ENCODE measurements at regions not wholly inside any gene's neighbourhood (a gene's known extent, or its start where the extent isn't known, plus 50 kb on each side); places are given as distances from the start of the nearest gene placed in this dataset.

DNA sequence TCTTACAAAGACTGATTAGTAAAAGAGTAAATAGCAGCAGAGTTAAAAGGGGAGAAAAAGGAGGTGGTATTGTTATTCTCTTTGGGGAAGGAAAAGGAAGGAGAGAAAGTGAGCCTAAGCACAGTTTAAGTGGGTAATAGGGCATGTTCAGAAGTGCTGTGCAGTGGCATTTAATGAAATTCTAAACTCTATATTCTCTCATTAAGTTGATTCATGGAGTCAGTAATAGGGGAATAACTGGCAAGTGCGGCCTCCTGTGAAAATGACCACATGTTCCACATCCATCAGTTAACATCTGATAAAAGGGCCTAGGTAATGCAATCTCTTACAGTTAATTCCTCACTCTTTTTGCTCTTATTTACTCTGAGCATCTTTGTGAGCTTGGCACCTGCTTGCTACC, 516.7 kb downstream of the JRKL start:
- H3K27ac Mint-ChIP-seq = no peak overlapping the region
- no peak overlapping the region for H3K4me3 Mint-ChIP-seq
- intact Hi-C loops (cut with micrococcal nuclease) = no loop called here
- no peak for ATAC-seq
- CTCF ChIA-PET = no interaction called here
- POLR2A ChIA-PET = no interaction called here
- no peaks in the 10 kb centered on the region for H3K36me3 Mint-ChIP-seq (ENCODE audit: low read depth)
- H3K27me3 Mint-ChIP-seq = no peaks in the 10 kb centered on the region
- DNase-seq = no peak
- TF ChIP-seq, protein P1, sequence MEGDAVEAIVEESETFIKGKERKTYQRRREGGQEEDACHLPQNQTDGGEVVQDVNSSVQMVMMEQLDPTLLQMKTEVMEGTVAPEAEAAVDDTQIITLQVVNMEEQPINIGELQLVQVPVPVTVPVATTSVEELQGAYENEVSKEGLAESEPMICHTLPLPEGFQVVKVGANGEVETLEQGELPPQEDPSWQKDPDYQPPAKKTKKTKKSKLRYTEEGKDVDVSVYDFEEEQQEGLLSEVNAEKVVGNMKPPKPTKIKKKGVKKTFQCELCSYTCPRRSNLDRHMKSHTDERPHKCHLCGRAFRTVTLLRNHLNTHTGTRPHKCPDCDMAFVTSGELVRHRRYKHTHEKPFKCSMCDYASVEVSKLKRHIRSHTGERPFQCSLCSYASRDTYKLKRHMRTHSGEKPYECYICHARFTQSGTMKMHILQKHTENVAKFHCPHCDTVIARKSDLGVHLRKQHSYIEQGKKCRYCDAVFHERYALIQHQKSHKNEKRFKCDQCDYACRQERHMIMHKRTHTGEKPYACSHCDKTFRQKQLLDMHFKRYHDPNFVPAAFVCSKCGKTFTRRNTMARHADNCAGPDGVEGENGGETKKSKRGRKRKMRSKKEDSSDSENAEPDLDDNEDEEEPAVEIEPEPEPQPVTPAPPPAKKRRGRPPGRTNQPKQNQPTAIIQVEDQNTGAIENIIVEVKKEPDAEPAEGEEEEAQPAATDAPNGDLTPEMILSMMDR (IDR thresholded peaks at IDR 0.05) = no peak
- H3K4me1 Mint-ChIP-seq (ENCODE audit: low read depth) = no peaks in the 10 kb centered on the region
- peaks cover 5% of the 10 kb centered on the region for H3K9me3 Mint-ChIP-seq

- Mint-ChIP-seq H3K4me1 (ENCODE audit: low read depth) (no peaks in the 10 kb centered on the region), H3K27ac (no peak overlapping the region), H3K9me3 (no peaks in the 10 kb centered on the region), H3K27me3 (no peaks in the 10 kb centered on the region), H3K36me3 (ENCODE audit: low read depth) (no peaks in the 10 kb centered on the region), H3K4me3 (no peak overlapping the region)
- TF ChIP-seq, protein P1 (IDR thresholded peaks at IDR 0.05) = no peak
- ATAC-seq = no peak
- POLR2A ChIA-PET = no interaction called here
- DNase-seq = no peak
- CTCF ChIA-PET = no interaction called here
- intact Hi-C loops (cut with micrococcal nuclease) = no loop called here
These were observed 536.0 kb downstream of the JRKL start for GRCh38 chr11:96925862-96926261.

GRCh38 chr11:96940227-96940626, 550.4 kb downstream of the JRKL start:
- Mint-ChIP-seq H3K36me3 (ENCODE audit: low read depth) (no peaks in the 10 kb centered on the region), H3K9me3 (no peaks in the 10 kb centered on the region), H3K4me3 (no peak overlapping the region), H3K27me3 (no peaks in the 10 kb centered on the region), H3K4me1 (ENCODE audit: low read depth) (no peaks in the 10 kb centered on the region), H3K27ac (no peak overlapping the region)
- ChIA-PET CTCF (no interaction called here), POLR2A (no interaction called here)
- no peak for DNase-seq
- intact Hi-C loops (cut with micrococcal nuclease) = no loop called here
- TF ChIP-seq, protein P1 (IDR thresholded peaks at IDR 0.05) = no peak
- ATAC-seq = no peak

DNA sequence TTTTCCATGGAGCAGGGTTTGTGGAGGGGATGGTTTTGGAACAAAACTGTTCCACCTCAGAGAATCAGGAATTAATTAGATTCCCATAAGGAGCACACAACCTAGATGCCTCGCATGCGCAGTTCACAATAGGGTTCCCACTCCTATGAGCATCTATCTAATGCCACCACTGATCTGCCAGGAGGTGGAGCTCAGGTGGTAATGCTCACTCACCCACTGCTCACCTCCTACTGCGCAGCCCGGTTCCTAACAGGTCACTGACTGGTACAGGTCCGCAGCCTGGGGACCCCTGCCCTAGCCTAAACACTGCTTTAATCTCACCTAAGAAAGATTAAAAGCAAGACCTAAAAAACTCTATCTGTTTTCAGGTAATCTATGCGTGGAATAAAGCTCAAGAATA, 553.0 kb downstream of the JRKL start:
- H3K4me3 Mint-ChIP-seq = no peak overlapping the region
- no peak for ATAC-seq
- ChIA-PET CTCF (no interaction called here), POLR2A (no interaction called here)
- H3K36me3 Mint-ChIP-seq (ENCODE audit: low read depth) = no peaks in the 10 kb centered on the region
- intact Hi-C loops (cut with micrococcal nuclease) = no loop called here
- no peaks in the 10 kb centered on the region for H3K27me3 Mint-ChIP-seq
- no peak overlapping the region for H3K27ac Mint-ChIP-seq
- H3K4me1 Mint-ChIP-seq (ENCODE audit: low read depth) = no peaks in the 10 kb centered on the region
- H3K9me3 Mint-ChIP-seq = no peaks in the 10 kb centered on the region
- DNase-seq = no peak
- TF ChIP-seq, protein P1 (IDR thresholded peaks at IDR 0.05) = no peak

DNA sequence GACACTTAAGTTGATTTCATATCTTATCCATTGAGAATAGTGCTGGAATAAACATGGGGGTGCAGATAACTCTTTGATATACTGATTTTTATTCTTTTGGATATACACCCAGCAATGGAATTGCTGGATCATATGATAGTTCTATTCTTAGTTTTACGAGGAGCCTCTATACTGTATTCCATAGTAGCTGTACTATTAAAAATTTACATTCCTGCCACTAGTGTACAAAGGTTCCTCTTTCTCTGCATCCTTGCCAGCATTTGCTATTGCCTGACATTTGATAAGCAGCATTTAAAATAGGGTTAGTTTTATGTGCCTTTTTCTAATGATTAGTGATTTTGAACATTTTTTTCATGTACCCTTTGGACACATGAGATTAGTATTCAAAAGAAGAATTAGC, 554.2 kb downstream of the JRKL start:
- Mint-ChIP-seq H3K4me1 (ENCODE audit: low read depth) (no peaks in the 10 kb centered on the region), H3K4me3 (no peak overlapping the region), H3K9me3 (no peaks in the 10 kb centered on the region), H3K27ac (no peak overlapping the region), H3K27me3 (no peaks in the 10 kb centered on the region), H3K36me3 (ENCODE audit: low read depth) (no peaks in the 10 kb centered on the region)
- CTCF ChIA-PET = no interaction called here
- intact Hi-C loops (cut with micrococcal nuclease) = no loop called here
- TF ChIP-seq, protein P1 (IDR thresholded peaks at IDR 0.05) = no peak
- POLR2A ChIA-PET = no interaction called here
- ATAC-seq (no peak), DNase-seq (no peak)
